ENCODE measurements at regions not wholly inside any gene's neighbourhood (a gene's known extent, or its start where the extent isn't known, plus 50 kb on each side); places are given as distances from the start of the nearest gene placed in this dataset.

DNA sequence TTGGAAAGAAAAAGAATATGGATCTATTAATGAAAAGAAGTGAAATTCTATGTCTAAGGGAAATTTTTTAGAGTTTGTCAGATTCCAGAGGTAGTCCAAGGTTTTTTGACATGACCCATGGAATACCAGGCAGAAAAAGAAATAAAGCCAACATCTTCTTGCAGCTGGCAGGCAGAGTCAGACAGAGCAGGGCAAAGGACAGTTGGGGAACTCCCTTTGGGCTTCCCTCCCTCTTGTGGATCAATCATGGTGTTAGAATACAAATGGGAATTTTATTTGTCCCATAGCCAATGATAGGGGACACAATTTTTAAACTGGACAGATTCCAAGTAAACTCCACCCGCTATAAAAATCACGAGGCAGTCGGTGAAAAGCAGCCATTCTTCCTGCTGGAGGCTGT lies 92.1 kb upstream of the TAB2 start:
- no peak for TF ChIP-seq CTCF (IDR thresholded peaks at IDR 0.05)
- TF ChIP-seq POLR2A (IDR thresholded peaks at IDR 0.05): no peak
- no peak for TF ChIP-seq EP300 (IDR thresholded peaks at IDR 0.05)
- no peak for TF ChIP-seq POLR2AphosphoS5 (IDR thresholded peaks at IDR 0.05)

Measured in sigmoid colon (tissue), 4 donors.